ENCODE measurements at regions not wholly inside any gene's neighbourhood (a gene's known extent, or its start where the extent isn't known, plus 50 kb on each side); places are given as distances from the start of the nearest gene placed in this dataset.

DNA sequence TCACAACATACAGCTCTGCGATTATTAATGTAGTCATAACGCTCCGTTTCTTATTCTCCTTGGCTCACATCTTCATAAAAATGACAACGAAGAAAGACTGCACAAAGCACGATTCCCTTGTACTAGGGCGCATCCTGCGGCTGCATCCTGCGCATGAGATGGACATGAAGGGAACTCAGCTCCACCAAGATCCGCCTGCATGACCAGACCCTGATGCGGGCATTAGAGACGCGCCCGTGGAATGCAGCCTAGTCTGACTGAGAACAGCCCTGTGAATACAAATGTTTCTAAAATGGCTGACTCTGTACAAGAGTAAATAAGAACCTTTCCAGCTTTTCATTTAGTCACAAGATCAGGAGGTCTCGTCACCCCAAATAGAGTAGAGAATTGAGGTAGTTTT lies 422.2 kb downstream of the NOVA1 start:
- intact Hi-C loops (cut with micrococcal nuclease; ENCODE audit: unreplicated experiment), result no loop called here
- Histone ChIP-seq H3K27ac (ENCODE audit: low read depth, low read length, poor library complexity, severe bottlenecking) (no peak overlapping the region), H3K27me3 (replicated peaks; ENCODE audit: insufficient read depth, low read depth, low read length, poor library complexity) (no peaks in the 10 kb centered on the region), H3K36me3 (ENCODE audit: insufficient read depth, low read length, poor library complexity, severe bottlenecking) (no peaks in the 10 kb centered on the region), H3K4me3 (ENCODE audit: low read depth, low read length, poor library complexity, severe bottlenecking) (no peak overlapping the region), H3K4me1 (ENCODE audit: insufficient read depth, low read length, poor library complexity, severe bottlenecking) (no peaks in the 10 kb centered on the region), H3K9me3 (ENCODE audit: low read depth, low read length, poor library complexity, severe bottlenecking) (no peaks in the 10 kb centered on the region)
- DNase-seq (ENCODE audit: low spot score), result no peak
- CTCF ChIA-PET, result no interaction called here
- POLR2A ChIA-PET (ENCODE audit: low non-redundant PET), result no interaction called here
- BruUV-seq (replicated peaks), result no TSS peak
- TF ChIP-seq EZH2 (IDR thresholded peaks at IDR 0.05; ENCODE audit: borderline replicate concordance, low read depth, low read length, poor library complexity, severe bottlenecking), result no peak
- TF ChIP-seq, protein P1, sequence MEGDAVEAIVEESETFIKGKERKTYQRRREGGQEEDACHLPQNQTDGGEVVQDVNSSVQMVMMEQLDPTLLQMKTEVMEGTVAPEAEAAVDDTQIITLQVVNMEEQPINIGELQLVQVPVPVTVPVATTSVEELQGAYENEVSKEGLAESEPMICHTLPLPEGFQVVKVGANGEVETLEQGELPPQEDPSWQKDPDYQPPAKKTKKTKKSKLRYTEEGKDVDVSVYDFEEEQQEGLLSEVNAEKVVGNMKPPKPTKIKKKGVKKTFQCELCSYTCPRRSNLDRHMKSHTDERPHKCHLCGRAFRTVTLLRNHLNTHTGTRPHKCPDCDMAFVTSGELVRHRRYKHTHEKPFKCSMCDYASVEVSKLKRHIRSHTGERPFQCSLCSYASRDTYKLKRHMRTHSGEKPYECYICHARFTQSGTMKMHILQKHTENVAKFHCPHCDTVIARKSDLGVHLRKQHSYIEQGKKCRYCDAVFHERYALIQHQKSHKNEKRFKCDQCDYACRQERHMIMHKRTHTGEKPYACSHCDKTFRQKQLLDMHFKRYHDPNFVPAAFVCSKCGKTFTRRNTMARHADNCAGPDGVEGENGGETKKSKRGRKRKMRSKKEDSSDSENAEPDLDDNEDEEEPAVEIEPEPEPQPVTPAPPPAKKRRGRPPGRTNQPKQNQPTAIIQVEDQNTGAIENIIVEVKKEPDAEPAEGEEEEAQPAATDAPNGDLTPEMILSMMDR (conservative IDR thresholded peaks at IDR 0.05; ENCODE audit: low read depth, low read length), result no peak

GRCh38 chr14:26174395-26174794 lies 423.4 kb downstream of the NOVA1 start:
- intact Hi-C loops (cut with micrococcal nuclease; ENCODE audit: unreplicated experiment), result no loop called here
- Histone ChIP-seq H3K4me3 (ENCODE audit: low read depth, low read length, poor library complexity, severe bottlenecking) (no peak overlapping the region), H3K27me3 (replicated peaks; ENCODE audit: insufficient read depth, low read depth, low read length, poor library complexity) (no peaks in the 10 kb centered on the region), H3K27ac (ENCODE audit: low read depth, low read length, poor library complexity, severe bottlenecking) (no peak overlapping the region), H3K36me3 (ENCODE audit: insufficient read depth, low read length, poor library complexity, severe bottlenecking) (no peaks in the 10 kb centered on the region), H3K9me3 (ENCODE audit: low read depth, low read length, poor library complexity, severe bottlenecking) (no peaks in the 10 kb centered on the region), H3K4me1 (ENCODE audit: insufficient read depth, low read length, poor library complexity, severe bottlenecking) (no peaks in the 10 kb centered on the region)
- ChIA-PET CTCF (interaction anchor here (1.2 kb wide), 1 partner anchor 11 kb away, joined by 4 read pairs; no protein-coding TSS in a partner anchor), POLR2A (ENCODE audit: low non-redundant PET) (interaction anchor here (0.6 kb wide), 1 partner anchor 11 kb away, joined by 3 read pairs; no protein-coding TSS in a partner anchor)
- no TSS peak for BruUV-seq (replicated peaks)
- TF ChIP-seq, protein P1 (conservative IDR thresholded peaks at IDR 0.05; ENCODE audit: low read depth, low read length), result no peak
- TF ChIP-seq EZH2 (IDR thresholded peaks at IDR 0.05; ENCODE audit: borderline replicate concordance, low read depth, low read length, poor library complexity, severe bottlenecking), result no peak
- DNase-seq (ENCODE audit: low spot score), result no peak

- H3K9me3 ChIP-seq (ENCODE audit: low read depth, low read length, poor library complexity, severe bottlenecking), result no peaks in the 10 kb centered on the region
- intact Hi-C loops (cut with micrococcal nuclease; ENCODE audit: unreplicated experiment), result no loop called here
- H3K36me3 ChIP-seq (ENCODE audit: insufficient read depth, low read length, poor library complexity, severe bottlenecking), result no peaks in the 10 kb centered on the region
- H3K27me3 ChIP-seq (replicated peaks; ENCODE audit: insufficient read depth, low read depth, low read length, poor library complexity), result no peaks in the 10 kb centered on the region
- ChIA-PET CTCF (interaction anchor here (1.2 kb wide), 1 partner anchor 10 kb away, joined by 4 read pairs; no protein-coding TSS in a partner anchor), POLR2A (ENCODE audit: low non-redundant PET) (interaction anchor here (0.6 kb wide), 2 partner anchors 11 to 725 kb away, joined by 3 read pairs; no protein-coding TSS in a partner anchor)
- TF ChIP-seq, protein P1 (conservative IDR thresholded peaks at IDR 0.05; ENCODE audit: low read depth, low read length), result no peak
- no peak for TF ChIP-seq EZH2 (IDR thresholded peaks at IDR 0.05; ENCODE audit: borderline replicate concordance, low read depth, low read length, poor library complexity, severe bottlenecking)
- no peak overlapping the region for H3K4me3 ChIP-seq (ENCODE audit: low read depth, low read length, poor library complexity, severe bottlenecking)
- DNase-seq (ENCODE audit: low spot score), result no peak
- BruUV-seq (replicated peaks), result no TSS peak
- no peak overlapping the region for H3K27ac ChIP-seq (ENCODE audit: low read depth, low read length, poor library complexity, severe bottlenecking)
- no peaks in the 10 kb centered on the region for H3K4me1 ChIP-seq (ENCODE audit: insufficient read depth, low read length, poor library complexity, severe bottlenecking)
These were observed 424.2 kb downstream of the NOVA1 start for GRCh38 chr14:26173581-26174110.

Data from A673 (cell line).